Uterus (tissue), 3 donors: ENCODE measurements at regions not wholly inside any gene's neighbourhood (a gene's known extent, or its start where the extent isn't known, plus 50 kb on each side); places are given as distances from the start of the nearest gene placed in this dataset.

ENCODE experiments used
- DNase-seq, 2 donors: peaks; one replicate each; pipeline ENCODE4 v3.0.0-alpha.2; 2019 to 2020
- H3K27ac ChIP-seq, 2 donors: fragments of 200-600 bp; sonication (generic); 1 replicate in 1 of 2; 2 replicates in 1 of 2; pipeline ENCODE4 v1.5.1; 2016 to 2018
- H3K27me3 ChIP-seq, 2 donors: fragments of 200-600 bp; sonication (generic); one replicate each; pipeline ENCODE4 v1.5.1; 2018 to 2019; ENCODE audit warnings: control low read depth in 1 of 2
- H3K36me3 ChIP-seq, 2 donors: fragments of 200-600 bp; sonication (generic); one replicate each; pipeline ENCODE4 v1.5.1; 2019; ENCODE audit warnings: control low read depth in 1 of 2
- H3K4me1 ChIP-seq, 2 donors: fragments of 200-600 bp; sonication (generic); one replicate each; pipeline ENCODE4 v1.5.1; 2018 to 2019; ENCODE audit warnings: control low read depth in 1 of 2
- H3K4me3 ChIP-seq, 2 donors: fragments of 200-600 bp; sonication (generic); 1 replicate in 1 of 2; 2 replicates in 1 of 2; pipeline ENCODE4 v1.5.1; 2018 to 2019; ENCODE audit warnings: mild to moderate bottlenecking in 1 of 2
- H3K9me3 ChIP-seq, 2 donors: fragments of 200-600 bp; sonication (generic); one replicate each; pipeline ENCODE4 v1.5.1; 2019; ENCODE audit warnings: control low read depth in 1 of 2
- CTCF ChIP-seq, 4 experiments: fragments of 200-600 bp in 2 of 4; fragments of 450-650 bp in 2 of 4; sonication (generic) in 2 of 4; IDR thresholded peaks; one replicate each; pipeline ENCODE4 v1.5.1; 2016 to 2019; ENCODE audit warnings: antibody characterized with exemption in 4 of 4, mild to moderate bottlenecking in 2 of 4, moderate library complexity in 1 of 4
- POLR2A ChIP-seq, 2 donors: fragments of 450-650 bp; IDR thresholded peaks; one replicate each; pipeline ENCODE4 v1.6.1; 2016; ENCODE audit warnings: antibody characterized with exemption in 2 of 2, mild to moderate bottlenecking in 1 of 2, moderate library complexity in 1 of 2
- intact Hi-C: fragments of 100-400 bp; cut with DNase I; formaldehyde crosslinking; loops from one replicate; pipeline ENCODE4 v1.15.1; 2023; ENCODE audit warnings: low total_unique reads
- donor health status: DM: yes; HTN: yes; CAD: no.

- H3K36me3 ChIP-seq = no peaks in the 10 kb centered on the region
- no peak overlapping the region for H3K27ac ChIP-seq
- no peaks in the 10 kb centered on the region for H3K9me3 ChIP-seq
- DNase-seq = no peak
- no peak overlapping the region for H3K4me3 ChIP-seq
- H3K4me1 ChIP-seq = no peaks in the 10 kb centered on the region
- intact Hi-C loops = no loop called here
- no peak for TF ChIP-seq POLR2A (IDR thresholded peaks at IDR 0.05)
- no peak for TF ChIP-seq CTCF (IDR thresholded peaks at IDR 0.05)
- no peaks in the 10 kb centered on the region for H3K27me3 ChIP-seq
Measured at GRCh38 chr3:23644099-23644498, 161.7 kb upstream of the UBE2E1 start.

GRCh38 chr3:23644676-23645075, 161.1 kb upstream of the UBE2E1 start:
- no peak for DNase-seq
- Histone ChIP-seq H3K9me3 (no peaks in the 10 kb centered on the region), H3K36me3 (no peaks in the 10 kb centered on the region), H3K4me3 (no peak overlapping the region), H3K4me1 (no peaks in the 10 kb centered on the region), H3K27ac (no peak overlapping the region), H3K27me3 (no peaks in the 10 kb centered on the region)
- intact Hi-C loops = no loop called here
- TF ChIP-seq CTCF (IDR thresholded peaks at IDR 0.05) (no peak), POLR2A (IDR thresholded peaks at IDR 0.05) (no peak)

- intact Hi-C loops = no loop called here
- no peak for DNase-seq
Measured at GRCh38 chr3:23645533-23646183, 160.1 kb upstream of the UBE2E1 start.

GRCh38 chr3:23646184-23646920, 159.4 kb upstream of the UBE2E1 start:
- TF ChIP-seq CTCF (IDR thresholded peaks at IDR 0.05) (no peak), POLR2A (IDR thresholded peaks at IDR 0.05) (no peak)
- Histone ChIP-seq H3K27ac (no peak overlapping the region), H3K9me3 (no peaks in the 10 kb centered on the region), H3K4me1 (no peaks in the 10 kb centered on the region), H3K4me3 (no peak overlapping the region), H3K27me3 (no peaks in the 10 kb centered on the region), H3K36me3 (no peaks in the 10 kb centered on the region)
- no peak for DNase-seq
- intact Hi-C loops = no loop called here

More at GRCh38 chr3:23645533-23646183, 160.1 kb upstream of the UBE2E1 start:
- Histone ChIP-seq H3K9me3 (no peaks in the 10 kb centered on the region), H3K36me3 (no peaks in the 10 kb centered on the region), H3K4me1 (no peaks in the 10 kb centered on the region), H3K27ac (no peak overlapping the region), H3K4me3 (no peak overlapping the region), H3K27me3 (no peaks in the 10 kb centered on the region)
- TF ChIP-seq CTCF (IDR thresholded peaks at IDR 0.05) (no peak), POLR2A (IDR thresholded peaks at IDR 0.05) (no peak)

GRCh38 chr3:23647706-23648258, 158.0 kb upstream of the UBE2E1 start:
- no peaks in the 10 kb centered on the region for H3K36me3 ChIP-seq
- DNase-seq = no peak
- no peak overlapping the region for H3K27ac ChIP-seq
- no peak for TF ChIP-seq POLR2A (IDR thresholded peaks at IDR 0.05)
- TF ChIP-seq CTCF (IDR thresholded peaks at IDR 0.05) = no peak
- H3K27me3 ChIP-seq = no peaks in the 10 kb centered on the region
- no peaks in the 10 kb centered on the region for H3K4me1 ChIP-seq
- H3K4me3 ChIP-seq = no peak overlapping the region
- H3K9me3 ChIP-seq = no peaks in the 10 kb centered on the region
- intact Hi-C loops = no loop called here
